ENCODE measurements at regions not wholly inside any gene's neighbourhood (a gene's known extent, or its start where the extent isn't known, plus 50 kb on each side); places are given as distances from the start of the nearest gene placed in this dataset.
"Not testable (repeated sequence)": the region's sequence is repeated elsewhere in the genome, so short reads cannot be mapped to it uniquely, and the experiment has no call there.

- DNase-seq (ENCODE audit: extremely low spot score), result no peak
- no peak for TF ChIP-seq CTCF (IDR thresholded peaks at IDR 0.05; ENCODE audit: control extremely low read depth, extremely low read depth, low read depth, missing control alignments)
- ChIA-PET CTCF (interaction anchor here (1.1 kb wide), 1 partner anchor 16 kb away, joined by 4 read pairs; no protein-coding TSS in a partner anchor), POLR2A (no interaction called here)
Observed at GRCh38 chrX:143231492-143231891, 205.8 kb downstream of the SPANXN4 start.

DNA sequence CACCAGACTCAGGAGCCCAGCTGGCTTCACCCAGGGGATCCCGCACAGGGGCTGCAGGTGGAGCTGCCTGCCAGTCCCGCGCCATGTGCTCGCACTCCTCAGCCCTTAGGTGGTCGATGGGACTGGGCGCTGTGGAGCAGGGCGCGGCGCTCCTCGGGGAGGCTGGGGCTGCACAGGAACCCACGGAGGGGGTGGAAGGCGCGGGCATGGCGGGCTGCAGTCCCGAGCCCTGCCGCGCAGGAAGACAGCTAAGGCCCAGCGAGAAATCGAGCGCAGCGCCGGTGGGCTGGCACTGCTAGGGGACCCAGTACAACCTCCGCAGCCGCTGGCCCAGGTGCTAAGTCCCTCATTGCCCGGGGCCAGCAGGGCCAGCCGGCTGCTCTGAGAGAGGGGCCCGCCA, 202.9 kb downstream of the SPANXN4 start:
- DNase-seq (ENCODE audit: extremely low spot score); POLR2A ChIA-PET; CTCF ChIA-PET: not testable (repeated sequence)

GRCh38 chrX:143206966-143207365, 181.2 kb downstream of the SPANXN4 start:
- ChIA-PET POLR2A (no interaction called here), CTCF (no interaction called here)
- TF ChIP-seq CTCF (IDR thresholded peaks at IDR 0.05; ENCODE audit: control extremely low read depth, extremely low read depth, low read depth, missing control alignments), result no peak
- DNase-seq (ENCODE audit: extremely low spot score), result no peak

- POLR2A ChIA-PET, result no interaction called here
- no peak for DNase-seq (ENCODE audit: extremely low spot score)
- CTCF ChIA-PET, result no interaction called here
- no peak for TF ChIP-seq CTCF (IDR thresholded peaks at IDR 0.05; ENCODE audit: control extremely low read depth, extremely low read depth, low read depth, missing control alignments)
Observed at GRCh38 chrX:143171703-143172102, 146.0 kb downstream of the SPANXN4 start.

DNA sequence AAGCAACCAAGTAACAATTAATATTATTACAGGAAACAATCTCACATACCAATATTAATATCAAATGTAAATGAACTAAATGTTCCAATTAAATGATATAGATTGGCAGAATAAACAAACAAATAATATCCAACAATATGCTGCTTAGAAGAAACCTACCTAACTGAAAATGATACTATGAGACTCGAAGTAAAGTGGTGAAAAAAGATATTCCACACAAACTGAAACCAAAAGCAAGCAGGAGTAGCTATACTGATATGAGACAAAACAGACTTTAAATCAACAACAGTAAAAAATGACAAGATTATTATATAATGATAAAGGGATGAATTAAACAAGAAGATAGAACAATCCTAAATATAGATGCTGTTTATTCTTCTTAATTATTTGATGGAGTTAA, 140.1 kb downstream of the SPANXN4 start:
- CTCF ChIA-PET, result no interaction called here
- no peak for TF ChIP-seq CTCF (IDR thresholded peaks at IDR 0.05; ENCODE audit: control extremely low read depth, extremely low read depth, low read depth, missing control alignments)
- POLR2A ChIA-PET, result no interaction called here
- DNase-seq (ENCODE audit: extremely low spot score), result no peak

DNA sequence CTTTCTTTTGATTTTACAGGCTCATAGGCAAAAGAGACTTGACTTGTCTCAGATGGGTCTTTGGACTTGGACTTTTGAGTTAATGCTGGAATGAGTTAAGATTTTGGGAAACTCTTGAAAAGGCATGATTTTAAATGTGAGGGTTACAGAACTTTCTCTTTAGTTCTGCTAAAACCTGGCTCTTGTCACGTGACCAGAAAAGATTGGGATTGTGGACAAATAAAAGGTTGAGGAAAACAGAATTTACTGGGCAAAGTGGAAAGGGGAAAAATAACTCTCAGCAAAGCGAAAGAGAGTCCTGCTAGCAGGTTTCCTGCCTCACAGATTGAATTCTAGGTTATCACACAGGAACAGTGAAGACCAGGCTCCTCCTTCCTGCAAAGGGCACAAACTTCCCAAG, 114.0 kb downstream of the SPANXN4 start:
- ChIA-PET POLR2A (no interaction called here), CTCF (no interaction called here)
- TF ChIP-seq CTCF (IDR thresholded peaks at IDR 0.05; ENCODE audit: control extremely low read depth, extremely low read depth, low read depth, missing control alignments), result no peak
- DNase-seq (ENCODE audit: extremely low spot score), result no peak

GRCh38 chrX:143121477-143121876, 95.7 kb downstream of the SPANXN4 start:
- POLR2A ChIA-PET, result no interaction called here
- CTCF ChIA-PET, result interaction anchor here (1.5 kb wide), 1 partner anchor 8 kb away, joined by 3 read pairs; no protein-coding TSS in a partner anchor
- TF ChIP-seq CTCF (IDR thresholded peaks at IDR 0.05; ENCODE audit: control extremely low read depth, extremely low read depth, low read depth, missing control alignments), result no peak
- no peak for DNase-seq (ENCODE audit: extremely low spot score)
